Neural cell (in vitro differentiated cells): ENCODE measurements at regions not wholly inside any gene's neighbourhood (a gene's known extent, or its start where the extent isn't known, plus 50 kb on each side); places are given as distances from the start of the nearest gene placed in this dataset.
"Not testable (repeated sequence)": the region's sequence is repeated elsewhere in the genome, so short reads cannot be mapped to it uniquely, and the experiment has no call there.

Experiments
- H2AFZ ChIP-seq: fragments of 200-600, 300-800 bp; sonication (generic), shearing (Covaris generic); 2 replicates; pipeline ENCODE4 v1.6.0; 2014; ENCODE audit warnings: low read depth, mild to moderate bottlenecking, antibody characterized with exemption, low read length, moderate library complexity
- H3F3A ChIP-seq: fragments of 200-600 bp; shearing (Covaris generic); 2 replicates; pipeline ENCODE4 v1.6.1; 2016; ENCODE audit warnings: mild to moderate bottlenecking, moderate library complexity, mixed read lengths, antibody characterized with exemption, low read length; ENCODE audit not compliant: insufficient read depth, poor library complexity, severe bottlenecking
- H3K27ac ChIP-seq: fragments of 200-600, 300-800 bp; sonication (generic), shearing (Covaris generic); 2 replicates; pipeline ENCODE4 v1.5.1; 2014; ENCODE audit warnings: mild to moderate bottlenecking, low read length, moderate library complexity
- H3K27me3 ChIP-seq: fragments of 300-800, 200-600 bp; sonication (generic), shearing (Covaris generic); 2 replicates; pipeline ENCODE4 v1.6.0; 2014; ENCODE audit warnings: mild to moderate bottlenecking, low read depth, low read length, moderate library complexity; ENCODE audit not compliant: insufficient read depth
- H3K36me3 ChIP-seq: fragments of 300-800, 200-600 bp; sonication (generic), shearing (Covaris generic); 2 replicates; pipeline ENCODE4 v1.5.1; 2014; ENCODE audit warnings: mild to moderate bottlenecking, antibody characterized with exemption, low read length, moderate library complexity; ENCODE audit not compliant: insufficient read depth
- H3K4me2 ChIP-seq: fragments of 300-800, 200-600 bp; sonication (generic), shearing (Covaris generic); 2 replicates; pipeline ENCODE4 v1.6.0; 2014; ENCODE audit warnings: mild to moderate bottlenecking, low read length
- H3K4me3 ChIP-seq: fragments of 300-800, 200-600 bp; sonication (generic), shearing (Covaris generic); 2 replicates; pipeline ENCODE4 v1.5.1; 2014; ENCODE audit warnings: mild to moderate bottlenecking, low read length, moderate library complexity
- H3K79me2 ChIP-seq: fragments of 200-600 bp; shearing (Covaris generic); replicated peaks from 2 replicates; pipeline ENCODE4 v1.6.0; 2014; ENCODE audit warnings: mild to moderate bottlenecking, low read length, moderate library complexity; ENCODE audit not compliant: insufficient read depth
- H3K9ac ChIP-seq: fragments of 300-800, 200-600 bp; sonication (generic), shearing (Covaris generic); 2 replicates; pipeline ENCODE4 v1.6.1; 2016; ENCODE audit warnings: mild to moderate bottlenecking, low read length, mixed read lengths
- H3K9me2 ChIP-seq: fragments of 200-600 bp; shearing (Covaris generic); 2 replicates; pipeline ENCODE4 v1.6.1; 2016; ENCODE audit warnings: mild to moderate bottlenecking, low read length, mixed read lengths; ENCODE audit not compliant: insufficient read depth
- H3K9me3 ChIP-seq: fragments of 200-600, 300-800 bp; sonication (generic), shearing (Covaris generic); 2 replicates; pipeline ENCODE4 v1.6.1; 2016; ENCODE audit warnings: mild to moderate bottlenecking, mixed run types, low read length, moderate library complexity, mixed read lengths
- H4K20me1 ChIP-seq: fragments of 200-600 bp; shearing (Covaris generic); 2 replicates; pipeline ENCODE4 v1.6.1; 2016; ENCODE audit warnings: mild to moderate bottlenecking, mixed run types; ENCODE audit not compliant: insufficient read depth
- EP300 ChIP-seq: fragments of 450-650 bp; conservative IDR thresholded peaks from 2 replicates; pipeline ENCODE4 v1.6.1; 2014; ENCODE audit warnings: antibody characterized with exemption, mild to moderate bottlenecking, moderate library complexity; ENCODE audit not compliant: poor library complexity, severe bottlenecking
- EZH2 ChIP-seq: fragments of 200-600, 300-800 bp; shearing (Covaris generic), sonication (generic); IDR thresholded peaks from 2 replicates; pipeline ENCODE4 v1.6.1; 2014; ENCODE audit warnings: antibody characterized with exemption, low read length, borderline replicate concordance, mild to moderate bottlenecking; ENCODE audit not compliant: insufficient read depth, poor library complexity, severe bottlenecking
- MXI1 ChIP-seq: fragments of 450-650 bp; conservative IDR thresholded peaks from 2 replicates; pipeline ENCODE4 v1.6.1; 2014; ENCODE audit warnings: antibody characterized with exemption, mild to moderate bottlenecking; ENCODE audit not compliant: poor library complexity, severe bottlenecking
- POLR2AphosphoS5 ChIP-seq: IDR thresholded peaks from 2 replicates; pipeline ENCODE4 v1.6.1; 2012
- RAD21 ChIP-seq: fragments of 450-650 bp; conservative IDR thresholded peaks from 2 replicates; pipeline ENCODE4 v1.6.1; 2014; ENCODE audit warnings: antibody characterized with exemption, mild to moderate bottlenecking, moderate library complexity
- SMC3 ChIP-seq: fragments of 450-650 bp; conservative IDR thresholded peaks from 2 replicates; pipeline ENCODE4 v1.6.1; 2014; ENCODE audit warnings: antibody characterized with exemption, mild to moderate bottlenecking, moderate library complexity; ENCODE audit not compliant: poor library complexity
- TAF1 ChIP-seq: IDR thresholded peaks from 2 replicates; pipeline ENCODE4 v1.6.1; 2012; ENCODE audit warnings: low read depth
- TF ChIP-seq, protein P1 (sequence below): IDR thresholded peaks from 2 replicates; pipeline ENCODE4 v1.6.1; 2012; ENCODE audit warnings: borderline replicate concordance
- TF ChIP-seq, protein P2 (sequence below): fragments of 450-650 bp; IDR thresholded peaks from 2 replicates; pipeline ENCODE4 v1.5.1; 2014; ENCODE audit warnings: antibody characterized with exemption, mild to moderate bottlenecking, moderate library complexity; ENCODE audit not compliant: poor library complexity, severe bottlenecking

DNA sequence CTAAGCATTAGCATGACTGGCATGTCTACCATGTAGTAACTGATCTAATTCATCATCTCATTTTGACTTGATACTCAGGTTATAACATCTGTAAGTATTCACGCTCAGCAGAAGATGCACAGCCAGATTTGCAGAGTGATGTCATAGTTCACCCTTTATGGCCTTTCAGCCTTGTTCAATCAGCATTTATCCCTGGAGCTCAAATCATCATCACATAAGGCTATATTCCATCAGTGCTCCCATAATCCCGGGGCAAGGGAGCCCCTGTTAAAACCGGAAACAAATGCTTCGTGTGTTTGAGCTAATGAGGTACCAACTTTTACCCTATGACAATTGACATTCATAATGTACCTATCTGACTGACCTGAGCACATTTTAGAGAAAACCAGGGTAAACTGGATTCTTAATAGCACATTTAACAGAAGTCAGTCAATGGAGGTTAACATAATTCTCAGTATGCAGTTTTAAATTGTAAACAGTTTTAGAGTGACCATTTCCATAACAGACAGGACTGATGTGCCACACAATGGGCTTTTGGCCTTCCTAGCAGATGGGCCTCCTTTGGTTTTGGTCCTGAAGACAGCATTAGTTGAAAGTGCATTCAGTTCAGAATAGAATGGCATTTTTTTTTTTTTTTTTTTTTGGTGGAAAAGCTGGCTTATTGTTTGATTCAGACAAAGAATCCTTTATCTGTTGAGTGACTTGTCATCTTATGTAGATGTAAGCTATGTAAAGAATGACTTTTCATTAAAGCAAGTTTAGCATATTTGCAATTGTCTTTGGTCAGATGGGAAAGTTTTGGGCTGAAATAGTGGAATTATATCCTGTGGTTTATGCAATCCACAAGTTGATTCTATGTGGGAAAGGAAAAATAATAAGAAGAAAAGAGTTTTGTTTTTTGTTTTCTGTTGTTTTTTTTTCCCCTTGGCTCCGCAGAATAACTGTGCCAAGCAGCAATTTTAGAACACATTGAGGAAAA is 866.0 kb upstream of the ACVR2A start:
- Histone ChIP-seq H3K4me3 (no peak overlapping the region), H3K4me2 (no peak overlapping the region), H3K27ac (no peak overlapping the region)

DNA sequence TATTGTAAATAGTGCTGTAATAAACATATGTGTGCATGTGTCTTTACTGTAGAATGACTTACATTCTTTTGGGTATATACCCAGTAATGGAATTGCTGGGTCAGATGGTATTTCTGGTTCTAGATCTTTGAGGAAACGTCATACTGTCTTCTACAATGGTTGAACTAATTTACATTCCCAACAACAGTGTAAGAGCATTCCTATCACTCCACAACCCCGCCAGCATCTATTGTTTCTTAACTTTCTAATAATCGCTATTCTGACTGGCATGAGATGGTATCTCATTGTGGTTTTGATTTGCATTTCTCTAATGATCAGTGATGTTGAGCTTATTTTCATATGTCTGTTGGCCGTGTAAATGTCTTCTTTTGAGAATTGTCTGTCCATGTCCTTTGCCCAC is 873.8 kb upstream of the ACVR2A start:
- H2AFZ ChIP-seq, H3K9me2 ChIP-seq, H3K9me3 ChIP-seq, H3K4me2 ChIP-seq, H3K36me3 ChIP-seq, H3K79me2 ChIP-seq, H3K27me3 ChIP-seq, H4K20me1 ChIP-seq, H3K9ac ChIP-seq, H3F3A ChIP-seq, H3K27ac ChIP-seq, H3K4me3 ChIP-seq: not testable (repeated sequence)

More for the DNA sequence above, 866.0 kb upstream of the ACVR2A start:
- Histone ChIP-seq H3K9me2 (no peaks in the 10 kb centered on the region), H4K20me1 (no peaks in the 10 kb centered on the region), H3K36me3 (no peaks in the 10 kb centered on the region), H2AFZ (no peak overlapping the region), H3K9ac (no peak overlapping the region), H3K79me2 (no peaks in the 10 kb centered on the region), H3K9me3 (no peaks in the 10 kb centered on the region), H3K27me3 (no peaks in the 10 kb centered on the region), H3F3A (no peaks in the 10 kb centered on the region)
- TF ChIP-seq, protein P1, sequence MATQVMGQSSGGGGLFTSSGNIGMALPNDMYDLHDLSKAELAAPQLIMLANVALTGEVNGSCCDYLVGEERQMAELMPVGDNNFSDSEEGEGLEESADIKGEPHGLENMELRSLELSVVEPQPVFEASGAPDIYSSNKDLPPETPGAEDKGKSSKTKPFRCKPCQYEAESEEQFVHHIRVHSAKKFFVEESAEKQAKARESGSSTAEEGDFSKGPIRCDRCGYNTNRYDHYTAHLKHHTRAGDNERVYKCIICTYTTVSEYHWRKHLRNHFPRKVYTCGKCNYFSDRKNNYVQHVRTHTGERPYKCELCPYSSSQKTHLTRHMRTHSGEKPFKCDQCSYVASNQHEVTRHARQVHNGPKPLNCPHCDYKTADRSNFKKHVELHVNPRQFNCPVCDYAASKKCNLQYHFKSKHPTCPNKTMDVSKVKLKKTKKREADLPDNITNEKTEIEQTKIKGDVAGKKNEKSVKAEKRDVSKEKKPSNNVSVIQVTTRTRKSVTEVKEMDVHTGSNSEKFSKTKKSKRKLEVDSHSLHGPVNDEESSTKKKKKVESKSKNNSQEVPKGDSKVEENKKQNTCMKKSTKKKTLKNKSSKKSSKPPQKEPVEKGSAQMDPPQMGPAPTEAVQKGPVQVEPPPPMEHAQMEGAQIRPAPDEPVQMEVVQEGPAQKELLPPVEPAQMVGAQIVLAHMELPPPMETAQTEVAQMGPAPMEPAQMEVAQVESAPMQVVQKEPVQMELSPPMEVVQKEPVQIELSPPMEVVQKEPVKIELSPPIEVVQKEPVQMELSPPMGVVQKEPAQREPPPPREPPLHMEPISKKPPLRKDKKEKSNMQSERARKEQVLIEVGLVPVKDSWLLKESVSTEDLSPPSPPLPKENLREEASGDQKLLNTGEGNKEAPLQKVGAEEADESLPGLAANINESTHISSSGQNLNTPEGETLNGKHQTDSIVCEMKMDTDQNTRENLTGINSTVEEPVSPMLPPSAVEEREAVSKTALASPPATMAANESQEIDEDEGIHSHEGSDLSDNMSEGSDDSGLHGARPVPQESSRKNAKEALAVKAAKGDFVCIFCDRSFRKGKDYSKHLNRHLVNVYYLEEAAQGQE, result no peak
- TF ChIP-seq RAD21 (no peak), EZH2 (no peak), MXI1 (no peak), EP300 (no peak), POLR2AphosphoS5 (no peak), TAF1 (no peak), SMC3 (no peak)
- TF ChIP-seq, protein P2, sequence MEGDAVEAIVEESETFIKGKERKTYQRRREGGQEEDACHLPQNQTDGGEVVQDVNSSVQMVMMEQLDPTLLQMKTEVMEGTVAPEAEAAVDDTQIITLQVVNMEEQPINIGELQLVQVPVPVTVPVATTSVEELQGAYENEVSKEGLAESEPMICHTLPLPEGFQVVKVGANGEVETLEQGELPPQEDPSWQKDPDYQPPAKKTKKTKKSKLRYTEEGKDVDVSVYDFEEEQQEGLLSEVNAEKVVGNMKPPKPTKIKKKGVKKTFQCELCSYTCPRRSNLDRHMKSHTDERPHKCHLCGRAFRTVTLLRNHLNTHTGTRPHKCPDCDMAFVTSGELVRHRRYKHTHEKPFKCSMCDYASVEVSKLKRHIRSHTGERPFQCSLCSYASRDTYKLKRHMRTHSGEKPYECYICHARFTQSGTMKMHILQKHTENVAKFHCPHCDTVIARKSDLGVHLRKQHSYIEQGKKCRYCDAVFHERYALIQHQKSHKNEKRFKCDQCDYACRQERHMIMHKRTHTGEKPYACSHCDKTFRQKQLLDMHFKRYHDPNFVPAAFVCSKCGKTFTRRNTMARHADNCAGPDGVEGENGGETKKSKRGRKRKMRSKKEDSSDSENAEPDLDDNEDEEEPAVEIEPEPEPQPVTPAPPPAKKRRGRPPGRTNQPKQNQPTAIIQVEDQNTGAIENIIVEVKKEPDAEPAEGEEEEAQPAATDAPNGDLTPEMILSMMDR, result no peak

DNA sequence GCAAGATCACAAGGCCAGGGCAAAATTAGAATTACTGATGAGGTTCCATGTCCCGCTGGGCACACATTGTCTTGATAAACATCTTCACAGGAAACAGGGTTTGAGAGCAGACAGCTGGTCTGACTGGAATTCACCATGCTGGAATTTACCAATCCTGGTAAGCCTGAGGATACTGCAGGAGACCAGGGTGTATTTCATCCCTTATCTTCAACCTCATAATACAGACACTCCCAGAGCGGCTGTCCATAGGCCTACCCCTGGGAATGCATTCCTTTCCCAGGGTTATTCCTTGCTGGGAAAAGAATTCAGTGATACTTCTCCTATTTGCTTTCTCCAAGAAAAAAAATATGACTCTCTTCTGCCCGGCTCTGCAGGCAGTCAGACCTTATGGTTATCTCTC is 875.1 kb upstream of the ACVR2A start:
- H3K4me2 ChIP-seq, H4K20me1 ChIP-seq, H3K79me2 ChIP-seq, H3K9me3 ChIP-seq, H3K27ac ChIP-seq, H3K4me3 ChIP-seq, H3K27me3 ChIP-seq, H3K9me2 ChIP-seq, H2AFZ ChIP-seq, H3K36me3 ChIP-seq, H3K9ac ChIP-seq, H3F3A ChIP-seq: not testable (repeated sequence)
